Neural cell (in vitro differentiated cells): ENCODE measurements at regions not wholly inside any gene's neighbourhood (a gene's known extent, or its start where the extent isn't known, plus 50 kb on each side); places are given as distances from the start of the nearest gene placed in this dataset.

ENCODE experiments used
- CTCF ChIP-seq: fragments of 450-650 bp; IDR thresholded peaks from 2 replicates; pipeline ENCODE4 v1.5.1; 2014; ENCODE audit warnings: antibody characterized with exemption, mild to moderate bottlenecking, moderate library complexity; ENCODE audit not compliant: poor library complexity, severe bottlenecking
- EZH2 ChIP-seq: fragments of 200-600, 300-800 bp; shearing (Covaris generic), sonication (generic); IDR thresholded peaks from 2 replicates; pipeline ENCODE4 v1.6.1; 2014; ENCODE audit warnings: antibody characterized with exemption, low read length, borderline replicate concordance, mild to moderate bottlenecking; ENCODE audit not compliant: insufficient read depth, poor library complexity, severe bottlenecking
- POLR2AphosphoS5 ChIP-seq: IDR thresholded peaks from 2 replicates; pipeline ENCODE4 v1.6.1; 2012
- REST ChIP-seq: IDR thresholded peaks from 2 replicates; pipeline ENCODE4 v1.6.1; 2012; ENCODE audit warnings: borderline replicate concordance

GRCh38 chr6:8325743-8326142 is 109.6 kb downstream of the SLC35B3 start:
- TF ChIP-seq CTCF: no peak
- TF ChIP-seq POLR2AphosphoS5: no peak
- TF ChIP-seq REST: no peak
- TF ChIP-seq EZH2: no peak
